PC-9 (cell line): ENCODE measurements at regions not wholly inside any gene's neighbourhood (a gene's known extent, or its start where the extent isn't known, plus 50 kb on each side); places are given as distances from the start of the nearest gene placed in this dataset.
"Not testable (repeated sequence)": the region's sequence is repeated elsewhere in the genome, so short reads cannot be mapped to it uniquely, and the experiment has no call there.

ENCODE experiments used
- CTCF ChIP-seq: fragments of 200-600 bp; sonication (generic); conservative IDR thresholded peaks from 2 replicates; pipeline ENCODE4 v1.6.1; 2017; ENCODE audit warnings: mixed run types, antibody characterized with exemption, mild to moderate bottlenecking, moderate library complexity
- EZH2 ChIP-seq: fragments of 200-600 bp; sonication (generic); IDR thresholded peaks from 2 replicates; pipeline ENCODE4 v1.8.0; 2017; ENCODE audit warnings: antibody characterized with exemption, low read depth

- TF ChIP-seq CTCF, EZH2: not testable (repeated sequence)
Observed at GRCh38 chr12:23389315-23389714, 560.2 kb downstream of the SOX5 start.
